ENCODE measurements at regions not wholly inside any gene's neighbourhood (a gene's known extent, or its start where the extent isn't known, plus 50 kb on each side); places are given as distances from the start of the nearest gene placed in this dataset.

- Histone ChIP-seq H3K9me3 (replicated peaks; ENCODE audit: control insufficient read depth, insufficient read depth, low read length) (peaks cover 3% of the 10 kb centered on the region), H3K4me3 (replicated peaks in 1 of 3; ENCODE audit: insufficient read depth in 1 of 3, low read depth in 1 of 3, low read length in 3 of 3) (no peak overlapping the region), H3K4me2 (ENCODE audit: insufficient read depth, low read length) (no peak overlapping the region), H3K9me1 (replicated peaks; ENCODE audit: control insufficient read depth, extremely low read depth, insufficient read depth, low read length) (no peaks in the 10 kb centered on the region), H3K27ac (ENCODE audit: insufficient read depth, low read depth, low read length) (no peak overlapping the region), H4K20me1 (replicated peaks; ENCODE audit: control insufficient read depth, extremely low read depth, insufficient read depth, low read length) (no peaks in the 10 kb centered on the region), H2AFZ (ENCODE audit: low read depth, low read length) (no peak overlapping the region), H3K9ac (replicated peaks; ENCODE audit: extremely low read depth, insufficient read depth, low read length) (no peak overlapping the region), H3K36me3 (ENCODE audit: control insufficient read depth in 2 of 2, extremely low read depth in 1 of 2, insufficient read depth in 2 of 2, low read length in 2 of 2) (no peaks in the 10 kb centered on the region), H3K4me1 (ENCODE audit: control insufficient read depth, extremely low read depth, insufficient read depth, low read length) (no peaks in the 10 kb centered on the region), H3K79me2 (ENCODE audit: control insufficient read depth, insufficient read depth, low read length) (no peaks in the 10 kb centered on the region), H3K27me3 (ENCODE audit: control insufficient read depth in 2 of 2, insufficient read depth in 2 of 2, low read length in 2 of 2) (no peaks in the 10 kb centered on the region)
- intact Hi-C loops (cut with micrococcal nuclease) = no loop called here
- dilution Hi-C loops (cut with MboI; ENCODE audit: extremely low pct_ligation_motif_present, low sequenced_read_pairs) = no loop called here
- no peak for DNase-seq (ENCODE audit: low read depth, low spot score)
- no peak for TF ChIP-seq FOS (IDR thresholded peaks at IDR 0.05; ENCODE audit: borderline replicate concordance, insufficient read depth, low read length)
- TF ChIP-seq EZH2 (IDR thresholded peaks at IDR 0.05; ENCODE audit: borderline replicate concordance, low read depth, low read length, severe bottlenecking) = no peak
- no peak for TF ChIP-seq MYC (IDR thresholded peaks at IDR 0.05; ENCODE audit: low read depth, low read length)
- TF ChIP-seq, protein P1, sequence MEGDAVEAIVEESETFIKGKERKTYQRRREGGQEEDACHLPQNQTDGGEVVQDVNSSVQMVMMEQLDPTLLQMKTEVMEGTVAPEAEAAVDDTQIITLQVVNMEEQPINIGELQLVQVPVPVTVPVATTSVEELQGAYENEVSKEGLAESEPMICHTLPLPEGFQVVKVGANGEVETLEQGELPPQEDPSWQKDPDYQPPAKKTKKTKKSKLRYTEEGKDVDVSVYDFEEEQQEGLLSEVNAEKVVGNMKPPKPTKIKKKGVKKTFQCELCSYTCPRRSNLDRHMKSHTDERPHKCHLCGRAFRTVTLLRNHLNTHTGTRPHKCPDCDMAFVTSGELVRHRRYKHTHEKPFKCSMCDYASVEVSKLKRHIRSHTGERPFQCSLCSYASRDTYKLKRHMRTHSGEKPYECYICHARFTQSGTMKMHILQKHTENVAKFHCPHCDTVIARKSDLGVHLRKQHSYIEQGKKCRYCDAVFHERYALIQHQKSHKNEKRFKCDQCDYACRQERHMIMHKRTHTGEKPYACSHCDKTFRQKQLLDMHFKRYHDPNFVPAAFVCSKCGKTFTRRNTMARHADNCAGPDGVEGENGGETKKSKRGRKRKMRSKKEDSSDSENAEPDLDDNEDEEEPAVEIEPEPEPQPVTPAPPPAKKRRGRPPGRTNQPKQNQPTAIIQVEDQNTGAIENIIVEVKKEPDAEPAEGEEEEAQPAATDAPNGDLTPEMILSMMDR (IDR thresholded peaks at IDR 0.05; ENCODE audit: extremely low read depth in 1 of 2, insufficient read depth in 1 of 2, low read depth in 1 of 2, low read length in 2 of 2) = no peak
- no peak for TF ChIP-seq POLR2AphosphoS5 (IDR thresholded peaks at IDR 0.05; ENCODE audit: insufficient read depth, low read depth, low read length)
- no peak for TF ChIP-seq MAX (IDR thresholded peaks at IDR 0.05; ENCODE audit: insufficient read depth, insufficient read length)
- no peak for TF ChIP-seq GATA2 (IDR thresholded peaks at IDR 0.05; ENCODE audit: insufficient read depth, insufficient read length, low read depth, low read length)
- POLR2A ChIA-PET = no interaction called here
- BruUV-seq (replicated peaks) = no TSS peak
- FAIRE-seq = no peak
- CTCF ChIA-PET = no interaction called here
Observed at GRCh38 chr4:104728380-104729122, 233.9 kb upstream of the CXXC4 start.

Measured in endothelial cell of umbilical vein (primary cell).